HG02938 (cell line): ENCODE measurements at regions not wholly inside any gene's neighbourhood (a gene's known extent, or its start where the extent isn't known, plus 50 kb on each side); places are given as distances from the start of the nearest gene placed in this dataset.

ENCODE experiments used
- ATAC-seq: cut with Tn5 transposase; IDR thresholded peaks from one replicate; pipeline ENCODE4 v1.9.1; 2021; ENCODE audit warnings: mild to moderate bottlenecking, moderate library complexity; ENCODE audit not compliant: unreplicated experiment

DNA sequence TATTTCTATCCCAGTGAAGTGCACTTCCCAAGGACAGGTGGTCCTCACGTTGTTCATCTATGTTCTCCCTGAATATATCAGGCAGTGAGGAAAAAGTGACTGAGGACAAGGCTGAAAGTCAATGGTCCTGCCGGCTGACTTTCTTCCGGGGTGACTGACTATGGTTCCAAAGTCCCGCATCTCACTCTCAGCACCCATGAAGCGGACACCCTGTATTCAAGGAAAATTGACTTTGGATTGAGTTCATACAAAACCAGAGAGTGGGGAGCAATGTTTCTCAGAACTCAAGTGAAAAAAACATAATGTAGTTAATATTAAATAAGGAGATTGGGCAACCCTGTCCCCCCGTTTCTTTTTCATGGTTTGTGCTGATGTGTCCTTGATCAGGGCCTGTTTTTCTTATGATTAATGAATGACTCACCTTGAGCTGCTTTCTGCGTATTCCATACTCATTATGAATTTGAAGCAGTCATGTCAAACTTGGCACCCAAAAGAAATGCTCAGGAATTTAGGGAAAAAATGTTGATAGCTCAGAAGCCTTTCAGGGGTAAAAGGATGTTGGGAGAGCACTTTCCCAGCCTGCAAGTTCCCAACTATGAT is 184.0 kb downstream of the CYLD start:
- ATAC-seq, result no peak

DNA sequence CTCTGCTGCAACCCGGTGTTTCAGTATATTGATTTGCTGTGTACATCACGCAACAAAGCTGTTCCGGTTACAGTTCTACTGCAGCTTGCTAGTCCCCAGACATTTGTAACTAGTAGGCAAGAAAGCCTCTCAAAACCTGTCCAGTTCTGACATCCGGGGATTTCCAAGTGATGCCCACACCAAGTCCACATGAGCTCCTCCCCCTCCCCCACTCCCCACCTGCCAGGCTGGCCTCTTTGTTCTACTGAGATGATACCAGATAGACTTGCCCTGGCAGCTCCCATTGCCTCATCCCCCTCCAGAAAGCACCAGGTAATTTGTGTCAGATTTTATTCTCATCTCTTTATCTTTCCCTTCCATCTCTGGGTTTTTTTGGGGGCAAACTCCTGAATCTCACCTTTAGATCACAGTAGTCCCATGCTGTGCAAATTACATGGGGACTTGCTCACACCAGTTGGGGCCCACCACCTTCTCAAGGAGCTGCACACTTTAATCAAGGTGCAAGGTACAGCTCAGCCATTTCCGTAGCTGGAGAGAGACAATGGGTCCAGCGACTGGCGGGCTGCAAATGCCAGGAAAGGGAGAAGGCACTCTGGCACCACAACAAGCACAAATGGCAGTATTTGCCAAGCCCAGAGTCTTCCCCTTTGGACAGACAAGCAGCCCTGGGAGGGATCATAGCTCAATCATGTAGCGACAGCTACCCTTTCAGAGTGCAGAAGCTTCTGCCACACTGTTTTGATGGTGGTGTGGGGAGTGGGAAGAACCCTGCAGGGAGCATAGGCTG is 183.1 kb downstream of the CYLD start:
- ATAC-seq, result no peak

DNA sequence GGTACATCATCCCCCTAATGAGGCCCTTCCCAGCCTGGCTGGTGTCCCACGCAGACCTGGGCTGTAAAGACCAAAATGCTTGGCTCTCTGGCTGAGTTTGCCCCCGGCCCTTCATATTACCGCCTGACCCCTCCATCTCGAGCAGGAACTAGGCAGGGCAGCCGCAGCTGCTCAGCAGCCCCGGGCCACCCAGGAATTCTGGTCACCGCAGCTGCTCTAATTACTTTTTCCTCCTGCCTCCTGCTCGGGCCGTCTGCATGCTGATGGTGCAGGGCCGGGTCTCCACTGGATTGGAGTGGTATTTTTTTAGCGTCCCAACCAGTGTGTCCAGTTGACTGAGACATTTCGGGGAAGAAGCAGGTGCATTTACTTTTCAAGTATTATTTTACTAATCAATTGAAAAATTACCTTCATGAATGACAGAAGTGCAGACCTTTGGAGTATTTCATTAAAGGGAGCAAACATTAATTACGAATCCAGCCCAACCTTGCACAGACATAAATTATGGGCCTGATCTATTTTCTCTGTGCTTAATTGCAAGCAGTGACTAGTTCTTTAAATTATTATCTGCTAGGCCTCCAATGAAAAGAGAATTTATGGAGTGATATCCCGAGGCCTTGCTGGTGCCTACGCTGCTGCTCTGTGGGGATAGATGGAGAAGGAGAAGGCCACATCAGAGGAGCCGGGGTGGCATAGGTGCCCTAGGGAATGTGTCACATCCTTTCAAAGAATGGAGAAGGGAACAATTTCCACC is 176.2 kb downstream of the CYLD start:
- ATAC-seq, result no peak

DNA sequence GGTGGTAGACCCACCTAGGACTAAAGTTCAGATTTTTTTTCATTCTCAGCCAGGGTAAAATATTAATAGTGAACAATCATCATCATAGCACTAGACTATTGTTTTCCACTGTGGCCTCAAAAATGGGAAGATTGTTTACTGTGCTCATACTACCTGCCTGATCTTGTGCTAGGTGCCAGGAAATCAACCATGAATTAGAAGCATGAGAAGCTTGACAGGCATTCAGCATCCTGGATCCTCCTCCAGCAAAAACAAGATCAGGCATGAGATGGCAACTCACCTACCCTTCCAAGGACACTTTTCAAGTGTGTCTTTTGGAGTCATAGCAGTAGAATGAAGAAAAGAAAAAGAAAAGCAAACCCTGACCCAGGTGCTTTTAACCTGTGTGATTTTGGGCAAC is 174.2 kb downstream of the CYLD start:
- no peak for ATAC-seq

DNA sequence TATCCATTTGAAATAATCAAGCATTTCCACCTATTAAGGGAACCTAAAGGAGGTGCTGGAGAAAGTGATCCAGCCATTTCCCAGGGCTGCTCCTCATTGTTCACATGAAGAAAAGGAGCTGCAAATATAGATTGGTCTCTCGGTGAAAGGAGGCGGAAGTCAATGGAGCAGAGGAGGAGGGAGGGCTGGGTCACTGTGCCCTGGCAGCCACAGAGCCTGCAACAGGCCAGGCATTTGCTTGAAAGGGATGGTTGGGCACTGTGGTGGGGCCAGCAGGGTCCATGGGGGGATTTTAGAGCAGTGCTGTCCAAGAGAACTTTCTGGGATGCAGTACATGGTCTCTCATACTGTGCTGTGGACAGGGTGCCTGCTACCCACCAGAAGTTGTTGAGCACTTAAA is 173.2 kb downstream of the CYLD start:
- no peak for ATAC-seq

DNA sequence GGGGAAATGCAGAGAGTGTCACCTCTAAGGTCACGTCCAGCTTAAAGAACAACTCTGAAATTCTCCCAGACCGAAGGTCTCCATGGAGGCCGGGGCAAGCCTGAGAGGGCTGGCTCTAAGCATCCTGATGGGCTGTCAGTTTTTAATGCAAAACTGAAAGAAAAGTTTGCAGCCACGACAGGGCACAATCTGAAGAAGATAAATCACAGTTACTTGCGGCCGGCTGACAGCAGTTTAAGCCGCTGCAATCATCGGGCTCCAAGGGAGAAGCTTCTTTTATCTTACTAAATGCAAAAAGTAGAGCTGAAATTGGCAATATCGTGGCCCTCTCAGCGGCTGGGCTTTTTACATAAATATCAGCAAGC is 168.8 kb downstream of the CYLD start:
- ATAC-seq, result no peak

DNA sequence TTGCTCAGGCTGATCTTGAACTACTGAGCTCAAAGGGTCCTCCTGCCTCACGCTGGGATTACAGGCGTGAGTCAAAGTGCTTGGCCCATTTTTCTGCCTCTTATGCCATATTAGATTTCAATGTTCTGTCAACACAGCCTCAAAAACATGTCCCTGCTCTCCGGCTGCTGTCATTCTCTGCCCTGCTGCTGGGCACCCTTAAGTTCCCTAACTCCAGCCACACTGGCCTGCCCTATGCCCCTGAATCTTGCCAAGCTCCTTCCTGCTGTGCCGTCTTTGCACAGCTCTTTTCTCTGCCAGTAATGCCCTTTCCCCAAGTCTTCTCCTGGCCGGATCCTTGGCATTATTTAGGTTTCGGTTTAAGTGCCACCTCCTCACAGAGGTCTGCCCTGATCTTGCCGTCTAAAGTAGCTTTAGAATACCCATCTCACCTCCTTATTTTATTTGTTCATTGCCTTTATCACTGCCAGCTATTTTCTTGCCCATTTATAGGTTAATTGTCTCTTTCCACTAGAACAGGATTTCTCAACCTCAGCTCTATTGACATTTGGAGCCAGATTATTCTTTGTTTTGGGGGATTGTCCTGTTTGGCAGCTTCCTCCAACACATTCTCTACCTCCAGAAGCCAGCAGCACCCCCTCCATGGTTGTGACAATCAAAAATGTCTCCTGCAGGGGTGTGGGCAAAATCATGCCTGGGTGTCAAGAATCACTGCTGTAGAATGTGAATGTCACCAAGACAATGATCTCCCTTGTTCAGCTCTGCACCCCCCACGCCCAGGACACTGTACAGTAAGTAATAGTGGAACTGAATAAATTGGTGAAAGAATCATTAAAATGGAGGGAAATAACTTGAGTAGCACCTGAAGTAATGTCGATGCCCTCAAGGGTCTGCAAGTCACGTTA is 168.2 kb downstream of the CYLD start:
- ATAC-seq, result no peak

DNA sequence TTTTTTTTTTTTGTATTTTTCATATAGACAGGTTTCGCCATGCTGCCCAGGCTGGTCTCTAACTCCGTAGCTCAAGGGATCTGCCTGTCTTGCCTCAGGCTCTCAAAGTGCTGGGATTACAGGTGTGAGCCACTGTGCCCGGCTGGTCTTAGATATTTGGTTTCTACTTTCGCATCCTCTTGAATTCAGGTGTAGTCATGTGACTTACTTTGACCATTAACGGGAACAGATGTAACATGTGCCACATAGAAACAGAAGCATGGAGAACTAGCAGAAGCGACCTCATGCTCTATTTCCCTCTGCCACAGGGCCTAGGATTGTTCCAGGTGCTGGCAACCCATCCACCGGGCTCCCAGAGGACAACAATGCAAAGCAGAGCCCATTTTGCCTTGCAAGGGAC is 166.6 kb downstream of the CYLD start:
- no peak for ATAC-seq

DNA sequence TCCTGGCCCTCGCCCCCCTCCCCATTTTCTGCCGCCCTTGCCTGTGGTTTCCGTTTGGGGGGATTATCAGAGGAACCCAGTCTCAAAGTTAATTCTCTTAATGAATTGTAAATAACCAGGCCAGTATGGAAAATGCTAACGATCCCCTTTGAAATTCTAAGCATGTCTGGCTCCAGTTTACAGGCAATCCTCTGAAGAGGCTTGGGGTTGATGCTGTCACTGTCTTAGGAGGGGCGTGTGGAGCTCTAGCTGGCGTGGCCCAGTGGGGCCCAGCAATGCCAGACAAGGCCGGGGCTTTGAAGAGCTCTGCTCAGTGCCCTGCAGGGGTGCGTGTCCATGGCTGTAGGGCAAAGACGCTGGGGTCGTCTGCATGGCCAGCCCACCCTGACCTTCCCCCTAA is 164.6 kb downstream of the CYLD start:
- ATAC-seq, result no peak

DNA sequence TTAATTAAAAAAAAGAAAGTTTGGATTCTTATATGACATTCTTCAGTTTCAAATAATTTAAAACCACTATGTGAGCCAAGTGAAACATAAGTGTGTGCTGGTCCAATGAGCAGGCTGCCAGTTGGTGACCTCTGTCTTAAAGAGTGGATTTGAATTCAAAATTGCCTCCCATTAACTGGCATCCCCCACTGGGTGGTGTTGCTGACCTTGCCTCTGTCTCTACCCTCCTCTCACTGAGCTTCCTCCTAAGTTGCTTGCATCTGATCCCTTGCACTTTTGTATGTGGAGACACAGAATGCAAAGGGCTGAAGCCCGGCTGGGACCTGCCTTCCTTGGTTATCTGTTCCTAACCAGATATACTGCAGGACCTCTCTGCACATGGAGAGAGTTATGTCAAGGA is 160.6 kb downstream of the CYLD start:
- ATAC-seq, result no peak

DNA sequence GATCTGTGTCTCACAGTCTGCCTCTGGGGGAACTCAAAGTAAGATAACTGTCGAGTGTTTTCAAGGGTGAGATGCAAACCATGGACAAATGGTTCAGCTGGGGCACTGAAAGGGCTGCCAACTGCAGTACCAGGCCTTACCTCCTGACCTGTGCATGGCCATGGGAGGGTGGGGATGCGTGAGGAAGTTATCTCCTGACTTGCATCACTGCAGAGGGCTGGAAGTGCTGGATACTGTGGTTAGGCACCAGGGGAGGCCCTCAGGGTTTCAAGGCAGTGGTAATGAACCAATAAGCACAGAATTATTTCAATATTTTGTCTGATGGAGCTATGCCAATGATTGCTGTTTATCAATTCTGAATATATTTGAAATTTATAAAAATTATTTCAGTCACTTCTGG is 159.2 kb downstream of the CYLD start:
- ATAC-seq, result no peak

DNA sequence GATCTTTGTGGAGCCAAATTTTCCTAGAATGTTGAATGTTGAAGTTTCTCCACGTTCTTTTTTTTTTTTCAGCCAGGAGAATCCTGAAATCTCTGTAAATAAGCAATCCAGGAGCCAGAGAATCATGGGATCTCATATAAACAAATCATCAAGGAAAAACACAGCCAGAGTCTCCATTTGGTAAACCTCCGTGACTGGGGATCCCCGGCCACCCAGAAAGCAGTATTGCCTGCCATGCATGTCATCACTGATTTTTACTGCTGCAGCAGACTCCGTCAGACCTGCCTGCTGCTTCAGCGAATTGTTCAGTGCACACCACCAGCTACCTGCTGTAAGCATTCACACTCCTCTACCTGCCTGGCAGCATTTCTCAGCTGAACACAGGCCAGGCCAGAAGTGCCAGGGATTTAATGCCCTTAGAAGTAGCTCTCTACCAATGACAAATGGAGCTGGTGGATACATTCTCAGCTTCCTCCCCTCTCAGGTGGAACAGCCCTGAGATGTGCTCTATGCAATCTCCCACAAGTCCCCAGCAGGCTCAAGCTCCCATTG is 158.6 kb downstream of the CYLD start:
- ATAC-seq, result no peak

DNA sequence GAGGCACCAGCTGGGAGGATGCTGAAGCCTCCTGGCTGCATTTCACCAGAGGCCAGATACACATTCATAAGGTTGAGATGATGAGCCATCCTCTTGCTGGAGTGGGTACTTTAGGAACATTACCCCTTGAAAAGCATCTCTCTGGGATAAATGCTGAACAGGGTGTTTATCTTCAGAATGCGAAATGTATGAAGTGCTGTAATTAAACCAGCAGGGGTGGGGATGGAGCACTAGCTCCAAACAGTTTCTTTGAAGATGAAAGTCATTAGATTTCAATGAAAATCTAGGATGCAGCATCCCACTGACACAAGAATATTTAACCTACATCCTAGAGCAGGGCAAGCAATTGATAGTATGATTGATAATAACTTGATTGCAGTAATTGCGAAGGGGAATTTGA is 158.1 kb downstream of the CYLD start:
- ATAC-seq, result no peak

DNA sequence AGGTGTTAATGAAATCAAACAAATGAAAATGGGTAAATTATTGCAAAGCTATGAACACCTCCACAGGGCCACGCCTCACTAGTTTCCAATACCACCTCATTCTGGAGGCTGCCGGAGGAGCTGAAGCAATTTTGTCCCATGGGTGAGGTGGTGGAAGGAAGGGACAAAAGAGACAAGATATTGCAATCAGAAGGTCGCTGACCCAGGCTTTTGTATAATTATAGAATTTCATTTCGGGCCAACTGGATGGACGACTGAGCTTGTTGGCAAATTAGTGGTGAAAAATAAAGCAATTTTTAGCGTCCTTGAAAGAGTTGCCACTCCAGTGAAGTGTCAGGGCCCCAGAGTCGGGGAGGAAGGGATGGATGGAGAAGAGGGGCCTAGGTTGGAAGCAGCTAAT is 147.9 kb downstream of the CYLD start:
- no peak for ATAC-seq

DNA sequence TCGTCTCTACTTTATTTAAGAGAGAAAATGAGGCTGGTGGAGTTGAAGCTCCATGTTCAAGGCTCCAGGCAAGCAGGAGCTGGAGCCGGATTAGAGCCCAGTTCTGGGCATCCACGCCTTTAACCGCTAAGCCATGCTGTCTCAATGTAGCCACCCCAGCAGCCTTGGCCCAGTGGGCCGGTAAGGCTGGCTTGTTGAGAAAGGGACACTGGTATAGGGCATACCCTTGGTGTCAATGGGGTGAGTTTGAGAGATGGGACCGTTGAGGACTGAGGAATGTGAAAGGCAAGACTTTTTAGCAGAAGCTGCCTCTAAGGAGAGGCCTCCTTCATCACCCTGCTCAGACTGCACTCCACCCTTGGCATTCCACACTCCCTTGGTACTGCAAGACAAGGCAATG is 147.4 kb downstream of the CYLD start:
- ATAC-seq, result no peak

DNA sequence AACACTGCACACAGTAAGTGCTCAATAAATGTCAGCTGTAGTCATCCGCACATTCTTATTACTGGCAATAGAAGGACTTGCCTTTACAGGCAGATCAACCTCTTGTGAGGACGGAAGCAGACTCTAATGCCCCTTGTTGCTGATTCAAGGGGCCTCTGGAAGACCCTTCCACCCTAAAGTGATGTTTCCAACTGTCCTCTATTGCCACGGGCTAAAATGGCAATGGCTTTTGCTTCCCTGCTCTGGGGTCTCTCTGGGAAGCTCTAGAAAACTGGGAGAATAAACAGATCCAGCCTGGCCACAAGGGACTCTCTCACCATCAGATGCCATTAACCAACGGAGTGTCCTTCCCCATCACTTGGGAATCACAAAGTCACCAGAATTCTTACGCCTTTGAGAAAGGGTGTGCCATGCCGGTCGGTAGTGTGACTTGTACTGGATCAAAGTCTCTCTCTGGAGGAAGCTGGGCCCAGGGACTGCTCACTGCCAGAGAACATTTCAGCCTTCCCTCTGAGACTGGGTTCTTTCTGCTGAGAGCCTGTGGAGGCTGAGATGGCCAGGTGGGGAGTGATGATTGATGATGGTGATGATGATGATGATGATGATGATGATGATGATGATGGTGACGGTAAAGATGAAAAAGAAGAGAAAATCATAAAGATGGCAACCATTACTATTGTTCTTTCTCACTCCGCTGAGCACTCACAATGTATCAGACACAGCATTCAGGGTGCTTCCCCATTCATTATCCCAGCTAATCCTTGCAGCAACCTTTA is 146.8 kb downstream of the CYLD start:
- ATAC-seq, result no peak

DNA sequence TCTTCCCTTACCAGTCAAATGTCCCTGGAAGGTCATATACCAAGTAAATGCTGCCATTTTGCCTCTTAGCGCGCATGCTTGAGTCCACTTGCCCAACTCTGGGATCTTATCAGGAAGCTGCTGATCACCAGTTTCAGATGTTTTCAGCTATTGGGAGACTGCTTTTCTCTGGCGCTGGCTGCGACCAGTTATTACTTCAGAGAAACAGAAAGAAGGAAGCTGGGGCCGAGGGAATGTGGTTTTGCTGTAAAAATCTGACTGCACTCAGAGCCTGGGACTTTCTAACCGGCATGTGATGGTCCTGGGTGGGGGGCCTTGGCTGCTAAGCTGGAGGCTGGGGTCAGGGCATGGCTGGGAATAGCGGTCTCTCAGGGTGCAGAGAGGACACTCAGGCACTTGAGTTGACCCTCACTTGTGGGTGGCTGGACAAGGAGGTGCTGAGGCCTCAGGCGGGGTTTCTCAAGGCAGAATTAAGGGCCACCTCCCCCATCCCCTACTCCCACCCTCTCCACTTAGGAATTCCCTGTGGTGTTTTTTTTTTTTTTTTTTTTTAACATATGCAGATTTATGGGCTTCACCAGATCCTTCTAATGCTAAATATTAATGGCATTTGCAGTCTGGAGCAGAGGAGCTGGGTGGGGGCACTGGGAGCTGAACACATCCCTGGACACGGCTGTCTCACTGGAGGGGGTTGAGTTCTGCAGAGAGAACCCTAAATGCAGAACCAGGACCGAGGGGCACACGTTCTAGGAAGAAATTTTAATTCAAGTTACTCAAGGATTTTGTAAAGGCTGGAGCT is 145.8 kb downstream of the CYLD start:
- no peak for ATAC-seq

DNA sequence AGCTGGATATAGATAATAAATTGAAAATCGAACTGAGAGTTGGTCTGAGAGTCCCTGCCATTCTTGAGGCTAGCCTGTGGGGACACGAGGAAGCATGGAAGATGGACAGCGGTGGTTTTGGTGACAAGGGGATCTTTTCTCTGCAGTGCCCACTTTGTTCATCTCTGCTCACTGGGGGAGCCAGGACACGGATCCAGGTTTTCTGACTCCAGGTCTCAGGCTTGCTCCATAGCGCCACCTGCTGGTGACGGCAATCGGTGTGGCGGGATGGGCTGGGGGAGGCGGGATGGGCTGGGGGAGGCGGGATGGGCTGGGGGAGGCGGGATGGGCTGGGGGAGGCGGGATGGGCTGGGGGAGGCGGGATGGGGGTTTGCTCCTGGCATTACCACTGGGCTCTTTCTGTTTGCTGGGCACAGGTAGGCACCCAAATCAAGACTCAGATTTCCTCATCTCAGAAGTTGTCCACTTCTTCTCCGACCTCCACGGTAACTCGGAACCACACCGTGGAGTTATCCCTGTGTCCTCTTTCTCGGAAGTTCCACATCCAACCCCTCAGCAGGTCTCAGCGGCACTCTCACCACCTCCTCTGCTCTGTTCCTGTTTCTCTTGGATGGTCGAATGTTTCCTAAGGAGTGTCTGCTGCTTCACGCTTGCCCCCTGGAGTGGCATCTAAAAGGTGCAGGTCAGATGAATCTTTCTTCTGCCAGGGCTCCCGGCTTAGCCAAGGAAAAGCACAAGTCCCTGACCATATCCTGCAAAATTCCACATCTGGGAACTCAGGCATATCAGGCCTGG is 142.4 kb downstream of the CYLD start:
- no peak for ATAC-seq

DNA sequence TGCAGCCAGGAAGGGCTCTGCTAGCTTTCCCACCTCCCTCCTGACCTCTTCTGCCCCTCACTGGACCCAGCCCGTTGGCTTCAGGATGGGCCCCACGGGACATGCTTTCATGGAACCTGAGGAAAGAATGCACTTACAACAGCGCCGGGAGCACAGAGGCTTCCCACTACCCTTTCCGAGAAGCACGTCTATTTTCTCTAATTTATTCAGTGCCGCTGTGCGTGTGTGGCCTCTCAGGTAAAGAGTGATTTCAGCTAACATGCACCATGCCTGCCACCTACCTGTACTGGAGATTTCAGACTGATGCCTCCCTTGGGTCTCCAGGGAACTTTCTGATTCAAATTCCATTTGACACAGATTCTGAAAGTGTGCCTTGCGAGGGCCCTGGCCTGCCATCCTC is 140.1 kb downstream of the CYLD start:
- no peak for ATAC-seq
